A673 (cell line): ENCODE measurements at regions not wholly inside any gene's neighbourhood (a gene's known extent, or its start where the extent isn't known, plus 50 kb on each side); places are given as distances from the start of the nearest gene placed in this dataset.

Source experiments
- CTCF ChIP-seq: fragments of 300-800, 200-600 bp; sonication (generic); conservative IDR thresholded peaks from 2 replicates; pipeline ENCODE4 v1.5.1; 2017; ENCODE audit warnings: low read depth, mild to moderate bottlenecking, antibody characterized with exemption, low read length, moderate library complexity, mixed read lengths
- EZH2 ChIP-seq: fragments of 200-600 bp; sonication (generic); IDR thresholded peaks from 2 replicates; pipeline ENCODE4 v1.6.1; 2017; ENCODE audit warnings: borderline replicate concordance, low read depth, mild to moderate bottlenecking, mixed read lengths, antibody characterized with exemption, low read length; ENCODE audit not compliant: poor library complexity, severe bottlenecking

- TF ChIP-seq CTCF (no peak), EZH2 (no peak)
These were observed 99.3 kb upstream of the PLD5 start for GRCh38 chr1:242623756-242624155.
